ENCODE measurements at regions not wholly inside any gene's neighbourhood (a gene's known extent, or its start where the extent isn't known, plus 50 kb on each side); places are given as distances from the start of the nearest gene placed in this dataset.

GRCh38 chr16:54443839-54444238 lies 157.3 kb upstream of the IRX3 start:
- TF ChIP-seq ZNF274 (IDR thresholded peaks at IDR 0.05; ENCODE audit: low read depth, low read length) (no peak), SUZ12 (IDR thresholded peaks at IDR 0.05; ENCODE audit: extremely low read depth, insufficient read depth, insufficient read length) (no peak)

Data from NT2/D1 (cell line).